ENCODE measurements at regions not wholly inside any gene's neighbourhood (a gene's known extent, or its start where the extent isn't known, plus 50 kb on each side); places are given as distances from the start of the nearest gene placed in this dataset.

- TF ChIP-seq ELK4 (IDR thresholded peaks at IDR 0.05; ENCODE audit: borderline replicate concordance, low read depth, low read length) (no peak), TCF7L2 (IDR thresholded peaks at IDR 0.05; ENCODE audit: borderline replicate concordance, low read depth, low read length) (no peak), CTCF (tag by site-specific recombination; IDR thresholded peaks at IDR 0.05) (no peak), REST (tag by site-specific recombination; IDR thresholded peaks at IDR 0.05) (no peak), ZNF670 (tag by site-specific recombination; IDR thresholded peaks at IDR 0.05; ENCODE audit: low read depth) (no peak)
Observed at GRCh38 chr13:22336460-22336859, 665.6 kb downstream of the FGF9 start.
